Tibial nerve (tissue), 3 donors: ENCODE measurements at regions not wholly inside any gene's neighbourhood (a gene's known extent, or its start where the extent isn't known, plus 50 kb on each side); places are given as distances from the start of the nearest gene placed in this dataset.

ENCODE experiments used
- POLR2A ChIP-seq, 2 donors: fragments of 450-650 bp; IDR thresholded peaks; one replicate each; pipeline ENCODE4 v1.6.1; 2017; ENCODE audit warnings: antibody characterized with exemption in 2 of 2, mild to moderate bottlenecking in 2 of 2, moderate library complexity in 2 of 2
- TF ChIP-seq, protein P1 (sequence below), 5 experiments: fragments of 200-600 bp in 3 of 5; fragments of 450-650 bp in 2 of 5; sonication (generic) in 3 of 5; IDR thresholded peaks; one replicate each; pipeline ENCODE4 v1.5.1; 2016 to 2019; ENCODE audit warnings: antibody characterized with exemption in 5 of 5, mild to moderate bottlenecking in 3 of 5, moderate library complexity in 2 of 5

DNA sequence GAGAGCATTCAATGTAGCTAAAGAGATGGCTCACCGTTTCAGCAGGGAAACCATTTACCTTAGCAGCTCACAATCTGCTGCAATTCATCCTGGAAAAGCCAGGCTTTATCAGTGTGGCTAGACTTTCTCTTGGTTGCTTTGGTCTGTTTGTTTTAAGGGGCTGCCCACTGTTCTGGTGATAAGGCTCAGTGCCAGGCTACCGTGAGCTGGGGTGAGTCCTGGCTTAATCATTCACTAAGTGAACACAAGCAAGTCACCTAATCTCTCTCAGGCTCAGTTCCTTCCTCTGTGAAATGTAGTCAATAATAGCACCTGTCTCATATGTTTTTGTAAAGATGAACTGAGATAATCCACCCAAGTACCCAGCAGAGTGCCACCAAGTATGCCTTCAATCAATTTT, 229.0 kb downstream of the TEX29 start:
- TF ChIP-seq, protein P1, sequence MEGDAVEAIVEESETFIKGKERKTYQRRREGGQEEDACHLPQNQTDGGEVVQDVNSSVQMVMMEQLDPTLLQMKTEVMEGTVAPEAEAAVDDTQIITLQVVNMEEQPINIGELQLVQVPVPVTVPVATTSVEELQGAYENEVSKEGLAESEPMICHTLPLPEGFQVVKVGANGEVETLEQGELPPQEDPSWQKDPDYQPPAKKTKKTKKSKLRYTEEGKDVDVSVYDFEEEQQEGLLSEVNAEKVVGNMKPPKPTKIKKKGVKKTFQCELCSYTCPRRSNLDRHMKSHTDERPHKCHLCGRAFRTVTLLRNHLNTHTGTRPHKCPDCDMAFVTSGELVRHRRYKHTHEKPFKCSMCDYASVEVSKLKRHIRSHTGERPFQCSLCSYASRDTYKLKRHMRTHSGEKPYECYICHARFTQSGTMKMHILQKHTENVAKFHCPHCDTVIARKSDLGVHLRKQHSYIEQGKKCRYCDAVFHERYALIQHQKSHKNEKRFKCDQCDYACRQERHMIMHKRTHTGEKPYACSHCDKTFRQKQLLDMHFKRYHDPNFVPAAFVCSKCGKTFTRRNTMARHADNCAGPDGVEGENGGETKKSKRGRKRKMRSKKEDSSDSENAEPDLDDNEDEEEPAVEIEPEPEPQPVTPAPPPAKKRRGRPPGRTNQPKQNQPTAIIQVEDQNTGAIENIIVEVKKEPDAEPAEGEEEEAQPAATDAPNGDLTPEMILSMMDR (IDR thresholded peaks at IDR 0.05) = no peak
- no peak for TF ChIP-seq POLR2A (IDR thresholded peaks at IDR 0.05)
